GM12878 (cell line): ENCODE measurements at regions not wholly inside any gene's neighbourhood (a gene's known extent, or its start where the extent isn't known, plus 50 kb on each side); places are given as distances from the start of the nearest gene placed in this dataset.

ENCODE experiments used
- HDAC2 ChIP-seq: fragments of 200-600 bp; sonication (generic); IDR thresholded peaks from 2 replicates; pipeline ENCODE4 v1.6.1; 2017
- JUNB ChIP-seq: IDR thresholded peaks from 2 replicates; pipeline ENCODE4 v1.6.1; 2016; ENCODE audit warnings: antibody characterized with exemption, mild to moderate bottlenecking
- JUND ChIP-seq: IDR thresholded peaks from 2 replicates; pipeline ENCODE4 v1.6.1; 2012; ENCODE audit warnings: low read depth, mild to moderate bottlenecking, low read length, improper control_type of control experiment, moderate library complexity
- PKNOX1 ChIP-seq: fragments of 450-650 bp; IDR thresholded peaks from 2 replicates; pipeline ENCODE4 v1.6.1; 2016; ENCODE audit warnings: mild to moderate bottlenecking
- POLR2A ChIP-seq: IDR thresholded peaks from 2 replicates; pipeline ENCODE4 v1.6.1; 2011; ENCODE audit warnings: low read depth, mild to moderate bottlenecking, low read length
- POLR2AphosphoS5 ChIP-seq: IDR thresholded peaks from 2 replicates; pipeline ENCODE4 v1.6.1; 2011; ENCODE audit warnings: mild to moderate bottlenecking, low read length, inconsistent platforms
- TAF1 ChIP-seq: IDR thresholded peaks from 2 replicates; pipeline ENCODE4 v1.6.1; 2011; ENCODE audit warnings: mild to moderate bottlenecking, low read depth, low read length, borderline replicate concordance
- USF2 ChIP-seq: IDR thresholded peaks from 2 replicates; pipeline ENCODE4 v1.6.1; 2011; ENCODE audit warnings: low read depth, low read length, improper control_type of control experiment, borderline replicate concordance
- ZBED1 ChIP-seq: IDR thresholded peaks from 2 replicates; pipeline ENCODE4 v1.6.1; 2016; ENCODE audit warnings: borderline replicate concordance

GRCh38 chr12:44942714-44943113 lies 66.6 kb upstream of the NELL2 start:
- TF ChIP-seq USF2 (no peak), ZBED1 (no peak), POLR2AphosphoS5 (no peak), HDAC2 (no peak), TAF1 (no peak), POLR2A (no peak), PKNOX1 (no peak), JUNB (no peak), JUND (no peak)
